ENCODE measurements at regions not wholly inside any gene's neighbourhood (a gene's known extent, or its start where the extent isn't known, plus 50 kb on each side); places are given as distances from the start of the nearest gene placed in this dataset.

DNA sequence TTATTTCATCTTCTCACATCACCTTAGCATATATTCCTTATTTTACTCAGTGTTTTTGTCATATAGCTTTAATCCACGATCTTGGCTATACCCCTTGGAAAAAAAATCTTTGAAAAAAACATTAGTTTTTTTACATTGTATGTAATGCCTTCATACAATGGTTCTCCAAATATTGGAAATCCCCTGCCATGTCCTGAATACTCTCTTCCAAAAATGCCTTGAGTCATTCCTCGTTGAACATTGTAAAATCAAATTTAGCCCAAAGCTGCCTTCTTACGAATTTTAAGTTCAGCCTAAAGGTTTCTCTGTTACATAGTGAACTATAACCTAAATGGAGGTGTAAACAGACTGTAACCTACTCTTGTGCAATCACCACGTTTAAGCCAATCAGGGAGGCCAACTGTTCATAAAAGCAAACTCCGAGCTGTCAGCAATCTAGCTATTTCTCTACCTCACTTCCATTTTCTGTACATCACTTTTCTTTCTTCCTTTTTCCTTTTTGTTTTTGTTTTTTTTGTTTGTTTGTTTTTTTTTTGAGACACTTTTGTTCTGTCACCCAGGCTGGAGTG lies 140.1 kb downstream of the ANXA2 start:
- TF ChIP-seq, protein P1, sequence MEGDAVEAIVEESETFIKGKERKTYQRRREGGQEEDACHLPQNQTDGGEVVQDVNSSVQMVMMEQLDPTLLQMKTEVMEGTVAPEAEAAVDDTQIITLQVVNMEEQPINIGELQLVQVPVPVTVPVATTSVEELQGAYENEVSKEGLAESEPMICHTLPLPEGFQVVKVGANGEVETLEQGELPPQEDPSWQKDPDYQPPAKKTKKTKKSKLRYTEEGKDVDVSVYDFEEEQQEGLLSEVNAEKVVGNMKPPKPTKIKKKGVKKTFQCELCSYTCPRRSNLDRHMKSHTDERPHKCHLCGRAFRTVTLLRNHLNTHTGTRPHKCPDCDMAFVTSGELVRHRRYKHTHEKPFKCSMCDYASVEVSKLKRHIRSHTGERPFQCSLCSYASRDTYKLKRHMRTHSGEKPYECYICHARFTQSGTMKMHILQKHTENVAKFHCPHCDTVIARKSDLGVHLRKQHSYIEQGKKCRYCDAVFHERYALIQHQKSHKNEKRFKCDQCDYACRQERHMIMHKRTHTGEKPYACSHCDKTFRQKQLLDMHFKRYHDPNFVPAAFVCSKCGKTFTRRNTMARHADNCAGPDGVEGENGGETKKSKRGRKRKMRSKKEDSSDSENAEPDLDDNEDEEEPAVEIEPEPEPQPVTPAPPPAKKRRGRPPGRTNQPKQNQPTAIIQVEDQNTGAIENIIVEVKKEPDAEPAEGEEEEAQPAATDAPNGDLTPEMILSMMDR (IDR thresholded peaks at IDR 0.05; ENCODE audit: low read depth, low read length): no peak
- no peak overlapping the region for H3K4me3 ChIP-seq (ENCODE audit: low read depth, low read length)

DNA sequence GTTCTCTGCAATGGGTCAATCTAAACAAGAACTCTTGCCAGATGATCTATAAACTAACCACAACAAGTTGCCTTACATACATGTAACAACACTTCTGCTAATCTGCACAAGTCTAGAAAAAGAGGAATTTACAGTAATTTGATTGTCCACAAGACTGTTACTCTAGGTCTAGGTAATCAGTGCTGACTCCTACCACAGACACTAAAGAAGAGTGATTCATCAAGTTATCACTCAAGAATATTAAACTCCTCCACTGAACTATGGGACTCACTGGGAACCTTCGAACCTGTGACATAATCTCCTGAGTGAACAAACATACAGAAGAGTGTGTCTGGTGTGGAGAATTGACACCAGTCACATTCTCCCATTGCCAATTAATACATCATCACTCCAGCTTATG lies 138.3 kb downstream of the ANXA2 start:
- no peak overlapping the region for H3K4me3 ChIP-seq (ENCODE audit: low read depth, low read length)
- TF ChIP-seq, protein P1 (IDR thresholded peaks at IDR 0.05; ENCODE audit: low read depth, low read length): no peak

DNA sequence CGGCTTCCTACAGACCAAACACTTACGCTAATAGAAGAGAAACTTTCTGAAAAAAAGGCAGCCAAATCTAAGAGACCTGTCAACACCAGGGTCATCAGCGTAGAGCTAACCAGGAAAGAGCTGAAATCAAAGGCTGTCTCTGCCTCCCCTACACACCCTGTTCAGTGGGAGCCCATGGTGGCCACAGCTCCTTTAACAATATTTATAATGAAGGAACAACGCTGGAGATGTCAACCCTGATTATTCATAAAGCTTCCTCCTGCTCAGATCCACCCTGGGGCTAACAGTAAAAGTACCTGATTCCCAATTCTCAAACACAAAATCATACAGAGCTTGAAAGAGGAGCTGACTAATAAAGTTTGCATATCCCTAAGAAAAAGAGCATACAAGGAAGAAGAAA lies 133.7 kb downstream of the ANXA2 start:
- TF ChIP-seq, protein P1 (IDR thresholded peaks at IDR 0.05; ENCODE audit: low read depth, low read length): no peak
- H3K4me3 ChIP-seq (ENCODE audit: low read depth, low read length): no peak overlapping the region

DNA sequence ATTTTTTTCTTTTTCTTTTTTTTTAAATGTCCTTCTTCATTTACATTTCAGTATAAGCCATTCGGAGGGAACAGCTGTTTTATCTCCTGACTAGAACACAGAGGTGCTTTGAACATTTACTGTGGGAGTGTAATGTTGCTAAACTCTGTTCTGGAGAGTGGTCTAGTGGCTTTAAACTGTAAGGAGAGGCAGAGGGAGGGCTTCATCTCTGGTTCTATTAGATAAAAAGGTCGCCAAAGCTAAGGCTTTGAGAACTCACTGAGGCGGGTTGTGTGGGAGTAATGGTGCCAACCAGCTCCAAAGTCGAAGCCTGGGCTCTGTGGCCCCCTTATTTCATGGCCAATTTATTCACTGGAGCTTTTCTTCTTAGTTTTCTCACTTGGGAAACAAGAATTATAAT lies 133.2 kb downstream of the ANXA2 start:
- TF ChIP-seq, protein P1 (IDR thresholded peaks at IDR 0.05; ENCODE audit: low read depth, low read length): no peak
- H3K4me3 ChIP-seq (ENCODE audit: low read depth, low read length): no peak overlapping the region

DNA sequence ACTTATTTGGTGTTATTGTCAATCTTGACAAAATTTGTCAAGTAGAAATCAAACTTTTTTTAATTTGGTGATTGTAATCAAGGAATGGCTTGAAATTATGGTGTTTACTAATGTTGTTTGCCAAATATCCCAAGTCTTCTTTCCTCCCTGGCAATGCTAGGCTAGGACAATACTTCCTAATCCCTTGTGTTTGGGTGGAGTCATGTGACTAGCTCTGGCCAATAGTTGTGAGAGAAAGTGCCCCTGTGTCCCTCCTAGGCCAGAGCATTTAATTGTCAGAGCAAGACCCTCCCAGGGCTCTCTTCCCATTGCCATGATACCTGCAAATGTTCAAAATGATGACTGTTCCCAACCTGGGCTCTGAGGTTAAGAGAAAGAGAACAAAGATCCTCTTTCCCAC lies 132.7 kb downstream of the ANXA2 start:
- TF ChIP-seq, protein P1 (IDR thresholded peaks at IDR 0.05; ENCODE audit: low read depth, low read length): no peak
- H3K4me3 ChIP-seq (ENCODE audit: low read depth, low read length): no peak overlapping the region

DNA sequence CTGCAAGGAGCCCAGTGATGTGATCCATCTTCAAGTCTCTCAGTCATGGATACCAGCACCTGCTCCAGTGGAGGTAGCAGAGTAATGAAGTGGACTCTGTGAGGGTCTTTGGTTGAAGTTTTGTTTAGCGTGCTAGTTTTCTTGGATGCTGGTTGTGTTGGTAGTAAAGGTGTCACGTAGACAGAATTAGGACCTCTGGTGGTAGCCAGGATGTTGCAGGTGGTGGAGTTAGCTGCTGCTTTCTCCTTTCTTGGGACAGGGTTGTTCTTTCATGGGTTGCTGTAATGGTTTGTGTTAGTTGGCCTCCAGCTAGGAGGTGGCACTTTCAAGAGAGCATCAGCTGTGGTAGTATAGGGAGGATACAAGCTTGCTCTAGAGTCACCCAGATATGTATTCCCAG lies 125.2 kb downstream of the ANXA2 start:
- H3K4me3 ChIP-seq (ENCODE audit: low read depth, low read length): no peak overlapping the region
- TF ChIP-seq, protein P1 (IDR thresholded peaks at IDR 0.05; ENCODE audit: low read depth, low read length): no peak

DNA sequence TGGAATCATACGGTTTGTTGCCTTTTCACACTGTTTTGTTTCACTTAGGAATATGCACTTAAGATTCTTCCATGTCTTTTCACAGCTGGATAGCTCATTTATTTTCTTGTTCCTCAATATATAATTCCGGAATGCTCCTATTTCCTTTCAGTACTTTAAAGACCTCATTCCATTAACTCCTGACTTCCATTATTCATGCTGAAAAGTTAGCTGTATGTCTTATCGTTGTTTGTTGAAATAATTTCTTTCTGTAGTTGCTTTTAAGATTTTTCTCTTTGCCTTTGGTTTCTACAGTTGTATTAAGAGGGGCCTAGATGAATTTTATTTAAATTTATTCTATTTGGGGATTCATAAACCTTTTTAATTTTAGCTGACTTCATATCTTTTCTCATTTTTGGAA lies 122.2 kb downstream of the ANXA2 start:
- H3K4me3 ChIP-seq (ENCODE audit: low read depth, low read length): no peak overlapping the region
- TF ChIP-seq, protein P1 (IDR thresholded peaks at IDR 0.05; ENCODE audit: low read depth, low read length): no peak
